ENCODE measurements at regions not wholly inside any gene's neighbourhood (a gene's known extent, or its start where the extent isn't known, plus 50 kb on each side); places are given as distances from the start of the nearest gene placed in this dataset.

DNA sequence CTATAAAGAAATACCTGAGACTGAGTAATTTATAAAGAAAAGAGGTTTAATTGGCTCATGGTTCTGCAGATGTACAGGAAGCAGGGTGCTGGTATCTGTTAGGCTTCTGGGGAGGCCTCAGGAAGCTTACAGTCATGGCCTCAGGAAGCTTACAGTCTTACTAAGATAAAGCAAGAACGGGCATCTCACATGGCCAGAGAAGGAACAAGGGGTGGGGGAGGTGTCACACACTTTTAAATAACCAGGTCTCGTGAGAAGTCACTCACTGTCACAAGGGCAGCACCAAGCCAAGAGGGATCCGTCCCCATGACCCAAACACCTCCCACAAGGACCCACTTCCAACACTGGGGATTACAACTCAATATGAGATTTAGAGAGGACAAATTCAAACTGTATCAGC lies 192.8 kb upstream of the B3GAT1 start:
- Histone ChIP-seq H3K56ac (replicated peaks; ENCODE audit: insufficient read length, low read depth, low read length) (no peak overlapping the region), H3K9me3 (ENCODE audit: insufficient read depth in 2 of 2, low read depth in 1 of 2, low read length in 1 of 2) (0 out of 4 replicates have a peak, but pooled peaks cover 0 to 4% of the 10 kb centered on the region in 2 experiments), H4K5ac (ENCODE audit: insufficient read length, low read depth, low read length) (no peak overlapping the region), H2AK5ac (ENCODE audit: low read depth, low read length) (no peak overlapping the region), H2BK5ac (ENCODE audit: low read depth, low read length) (no peak overlapping the region), H2BK12ac (ENCODE audit: low read depth, low read length) (no peak overlapping the region), H4K8ac (ENCODE audit: extremely low read depth, insufficient read depth, low read length) (no peak overlapping the region), H4K91ac (replicated peaks; ENCODE audit: insufficient read length, low read length) (no peak overlapping the region), H2AFZ (ENCODE audit: low read length) (no peak overlapping the region), H3K79me1 (ENCODE audit: low read depth, low read length) (no peaks in the 10 kb centered on the region), H3K4me1 (replicated peaks in 1 of 4; ENCODE audit: control insufficient read depth in 3 of 4, insufficient read depth in 4 of 4, low read length in 3 of 4) (peaks cover 0 to 3% (median 0%) of the 10 kb centered on the region in 4 experiments; a peak in 1 of 7 replicates), H3K4me2 (ENCODE audit: insufficient read depth in 1 of 2, low read depth in 2 of 2, low read length in 2 of 2) (no peak overlapping the region), H2BK20ac (ENCODE audit: low read length) (no peak overlapping the region), H3K18ac (ENCODE audit: extremely low read depth, low read length) (no peak overlapping the region), H3K23me2 (ENCODE audit: low read depth, low read length) (no peaks in the 10 kb centered on the region), H3K27ac (ENCODE audit: low read depth, low read length) (no peak overlapping the region), H2BK15ac (ENCODE audit: low read length) (no peak overlapping the region), H3K4me3 (ENCODE audit: extremely low read depth in 1 of 4, insufficient read depth in 2 of 4, low read depth in 3 of 4, low read length in 4 of 4) (no peak overlapping the region), H3K36me3 (ENCODE audit: control insufficient read depth in 2 of 4, insufficient read depth in 4 of 4, low read length in 3 of 4) (no peaks in the 10 kb centered on the region), H3K14ac (ENCODE audit: insufficient read length) (no peak overlapping the region), H3K4ac (replicated peaks; ENCODE audit: insufficient read length, low read depth, low read length) (no peak overlapping the region), H3K23ac (ENCODE audit: insufficient read length) (no peak overlapping the region), H3K27me3 (replicated peaks in 1 of 4; ENCODE audit: control insufficient read depth in 3 of 4, extremely low read depth in 1 of 4, insufficient read depth in 3 of 4, low read length in 3 of 4) (peaks cover 0 to 2% (median 0%) of the 10 kb centered on the region in 4 experiments; a peak in 1 of 7 replicates), H2BK120ac (replicated peaks; ENCODE audit: low read depth, low read length) (no peak overlapping the region), H3K9ac (replicated peaks in 1 of 4; ENCODE audit: extremely low read depth in 1 of 4, low read depth in 3 of 4, low read length in 3 of 4) (no peak overlapping the region), H4K20me1 (replicated peaks in 1 of 2; ENCODE audit: control insufficient read depth in 1 of 2, insufficient read depth in 2 of 2, low read length in 2 of 2) (no peaks in the 10 kb centered on the region), H3K79me2 (ENCODE audit: control insufficient read depth in 1 of 2, insufficient read depth in 2 of 2, low read length in 2 of 2) (no peaks in the 10 kb centered on the region)
- POLR2A ChIA-PET (ENCODE audit: partially characterized antibody) = no interaction called here
- 96% methylated on average over 3 of the region's 3 CpGs; no CpG with 5 or more reads in 1 of the 2 experiments for WGBS, 2 experiments (ENCODE audit: extremely low coverage in 1 of 2, insufficient coverage in 1 of 2, insufficient read length in 1 of 2, insufficient replicate concordance in 2 of 2, low coverage in 1 of 2, low lambda C conversion rate in 2 of 2, missing lambda C conversion rate in 1 of 2)
- no peak for DNase-seq (ENCODE audit: low read depth in 1 of 2, low spot score in 2 of 2)
- TF ChIP-seq, protein P1, sequence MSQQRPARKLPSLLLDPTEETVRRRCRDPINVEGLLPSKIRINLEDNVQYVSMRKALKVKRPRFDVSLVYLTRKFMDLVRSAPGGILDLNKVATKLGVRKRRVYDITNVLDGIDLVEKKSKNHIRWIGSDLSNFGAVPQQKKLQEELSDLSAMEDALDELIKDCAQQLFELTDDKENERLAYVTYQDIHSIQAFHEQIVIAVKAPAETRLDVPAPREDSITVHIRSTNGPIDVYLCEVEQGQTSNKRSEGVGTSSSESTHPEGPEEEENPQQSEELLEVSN (IDR thresholded peaks at IDR 0.05) = no peak
- TF ChIP-seq SP2 (IDR thresholded peaks at IDR 0.05; ENCODE audit: low read length) (no peak), GABPA (IDR thresholded peaks at IDR 0.05; ENCODE audit: borderline replicate concordance, insufficient read depth, low read length) (no peak), ZNF274 (IDR thresholded peaks at IDR 0.05; ENCODE audit: borderline replicate concordance, extremely low read depth, low read length) (no peak)
- CTCF ChIA-PET (ENCODE audit: partially characterized antibody) = no interaction called here
- no peak for FAIRE-seq
